H9 (cell line): ENCODE measurements at regions not wholly inside any gene's neighbourhood (a gene's known extent, or its start where the extent isn't known, plus 50 kb on each side); places are given as distances from the start of the nearest gene placed in this dataset.

Source experiments
- DNase-seq: peaks from one replicate; pipeline ENCODE4 v3.0.0-alpha.2; 2017
- H2AFZ ChIP-seq: one replicate; pipeline ENCODE4 v1.6.1; 2013; ENCODE audit warnings: mild to moderate bottlenecking, low read length, control low read depth, moderate library complexity
- H2AK5ac ChIP-seq: 2 replicates; pipeline ENCODE4 v1.6.1; 2013; ENCODE audit warnings: low read length, control low read depth, mixed read lengths; ENCODE audit not compliant: insufficient read length
- H2BK120ac ChIP-seq: one replicate; pipeline ENCODE4 v1.6.1; 2013; ENCODE audit warnings: low read depth, mild to moderate bottlenecking, low read length, control low read depth, inconsistent platforms; ENCODE audit not compliant: poor library complexity, severe bottlenecking
- H2BK12ac ChIP-seq: 2 replicates; pipeline ENCODE4 v1.6.1; 2013; ENCODE audit warnings: low read length, control low read depth, mixed read lengths, low read depth; ENCODE audit not compliant: insufficient read length
- H2BK15ac ChIP-seq: 2 replicates; pipeline ENCODE4 v1.6.1; 2013; ENCODE audit warnings: low read depth, low read length, control low read depth
- H2BK20ac ChIP-seq: one replicate; pipeline ENCODE4 v1.6.1; 2013; ENCODE audit warnings: low read depth, mild to moderate bottlenecking, low read length, control low read depth, inconsistent platforms; ENCODE audit not compliant: poor library complexity, severe bottlenecking
- H2BK5ac ChIP-seq: 2 replicates; pipeline ENCODE4 v1.6.1; 2013; ENCODE audit warnings: low read length, control low read depth, mixed read lengths; ENCODE audit not compliant: insufficient read length
- H3K14ac ChIP-seq: 2 replicates; pipeline ENCODE4 v1.6.1; 2013; ENCODE audit warnings: low read length, control low read depth; ENCODE audit not compliant: insufficient read depth
- H3K18ac ChIP-seq: 2 replicates; pipeline ENCODE4 v1.6.1; 2013; ENCODE audit warnings: low read depth, mild to moderate bottlenecking, mixed read lengths, low read length, control low read depth; ENCODE audit not compliant: insufficient read length
- H3K23ac ChIP-seq: 2 replicates; pipeline ENCODE4 v1.6.1; 2013; ENCODE audit warnings: low read length, control low read depth, mixed read lengths, low read depth; ENCODE audit not compliant: insufficient read length
- H3K23me2 ChIP-seq: 2 replicates; pipeline ENCODE4 v1.6.1; 2013; ENCODE audit warnings: low read depth, mild to moderate bottlenecking, mixed read lengths, low read length, control low read depth; ENCODE audit not compliant: insufficient read length, poor library complexity, severe bottlenecking
- H3K27ac ChIP-seq: 2 replicates; pipeline ENCODE4 v1.5.1; 2013; ENCODE audit warnings: low read length, control low read depth, mixed read lengths, low read depth; ENCODE audit not compliant: insufficient read length
- H3K27me3 ChIP-seq: 2 replicates; pipeline ENCODE4 v1.6.1; 2013; ENCODE audit warnings: low read length, control low read depth, inconsistent platforms; ENCODE audit not compliant: insufficient read depth
- H3K4ac ChIP-seq: 2 replicates; pipeline ENCODE4 v1.6.1; 2013; ENCODE audit warnings: low read depth, mild to moderate bottlenecking, control low read depth, inconsistent platforms, low read length, moderate library complexity
- H3K4me1 ChIP-seq: 2 replicates; pipeline ENCODE4 v1.6.1; 2013; ENCODE audit warnings: low read length, control low read depth, inconsistent platforms; ENCODE audit not compliant: insufficient read depth
- H3K4me2 ChIP-seq: 2 replicates; pipeline ENCODE4 v1.6.1; 2013; ENCODE audit warnings: low read length, control low read depth, mixed read lengths; ENCODE audit not compliant: insufficient read length, insufficient read depth
- H3K56ac ChIP-seq: 2 replicates; pipeline ENCODE4 v1.6.1; 2013; ENCODE audit warnings: low read depth, mild to moderate bottlenecking, mixed read lengths, low read length, control low read depth; ENCODE audit not compliant: insufficient read length
- H3K79me1 ChIP-seq: 2 replicates; pipeline ENCODE4 v1.6.1; 2013; ENCODE audit warnings: low read depth, mild to moderate bottlenecking, moderate library complexity, low read length, control low read depth, inconsistent platforms; ENCODE audit not compliant: insufficient read depth, poor library complexity, severe bottlenecking
- H3K79me2 ChIP-seq: 2 replicates; pipeline ENCODE4 v1.6.1; 2013; ENCODE audit warnings: low read length, control low read depth, inconsistent platforms; ENCODE audit not compliant: insufficient read depth
- H3K9ac ChIP-seq: 2 replicates; pipeline ENCODE4 v1.6.1; 2013; ENCODE audit warnings: low read length, control low read depth, mixed read lengths; ENCODE audit not compliant: insufficient read length; ENCODE audit errors: extremely low read depth
- H3K9me3 ChIP-seq: one replicate; pipeline ENCODE4 v1.6.1; 2013; ENCODE audit warnings: low read depth, low read length, inconsistent platforms; ENCODE audit not compliant: control insufficient read depth
- H3T11ph ChIP-seq: one replicate; pipeline ENCODE4 v1.6.1; 2013; ENCODE audit warnings: mild to moderate bottlenecking, low read length, control low read depth, inconsistent platforms
- H4K20me1 ChIP-seq: one replicate; pipeline ENCODE4 v1.6.1; 2013; ENCODE audit not compliant: control insufficient read depth, insufficient read length, insufficient read depth
- H4K5ac ChIP-seq: 2 replicates; pipeline ENCODE4 v1.6.1; 2013; ENCODE audit warnings: low read depth, mild to moderate bottlenecking, mixed read lengths, low read length, control low read depth; ENCODE audit not compliant: insufficient read length
- H4K8ac ChIP-seq: replicated peaks from 2 replicates; pipeline ENCODE4 v1.6.1; 2013; ENCODE audit warnings: low read length, control low read depth, mixed read lengths, low read depth; ENCODE audit not compliant: insufficient read length
- H4K91ac ChIP-seq: 2 replicates; pipeline ENCODE4 v1.6.1; 2013; ENCODE audit warnings: low read depth, mild to moderate bottlenecking, moderate library complexity, mixed read lengths, low read length, control low read depth; ENCODE audit not compliant: insufficient read length
- H3K27ac Mint-ChIP-seq, 3 experiments: 2 replicates in 2 of 3; 3 replicates in 1 of 3; pipeline ENCODE4 v1.8.0; 2020 to 2021; ENCODE audit warnings: mixed read lengths in 3 of 3, mild to moderate bottlenecking in 1 of 3, moderate library complexity in 1 of 3
- H3K27me3 Mint-ChIP-seq: 2 replicates; pipeline ENCODE4 v1.8.0; 2021; ENCODE audit warnings: low read depth, mild to moderate bottlenecking, moderate library complexity, mixed read lengths
- H3K36me3 Mint-ChIP-seq, 3 experiments: 2 replicates in 2 of 3; 3 replicates in 1 of 3; pipeline ENCODE4 v1.8.0; 2020 to 2021; ENCODE audit warnings: low read depth in 3 of 3, mixed read lengths in 3 of 3; ENCODE audit not compliant: insufficient read depth in 1 of 3
- H3K4me1 Mint-ChIP-seq, 2 experiments: 2 replicates each; pipeline ENCODE4 v1.8.0; 2020; ENCODE audit warnings: mixed read lengths in 2 of 2
- H3K4me3 Mint-ChIP-seq, 2 experiments: 2 replicates in 1 of 2; 3 replicates in 1 of 2; pipeline ENCODE4 v1.8.0; 2020 to 2021; ENCODE audit warnings: mild to moderate bottlenecking in 2 of 2, mixed read lengths in 2 of 2, moderate library complexity in 1 of 2
- H3K9me3 Mint-ChIP-seq, 2 experiments: 2 replicates in 1 of 2; 3 replicates in 1 of 2; pipeline ENCODE4 v1.8.0; 2020; ENCODE audit warnings: mild to moderate bottlenecking in 2 of 2, mixed read lengths in 2 of 2, moderate library complexity in 1 of 2
- CTCF ChIP-seq: fragments of 200-600 bp; sonication (generic); conservative IDR thresholded peaks from 3 replicates; pipeline ENCODE4 v1.8.0; 2021; ENCODE audit warnings: antibody characterized with exemption, mild to moderate bottlenecking
- WGBS: extraction: QIAGEN DNeasy Blood & Tissue Kit; methylation state at CpG from one replicate; pipeline ENCODE4 v1.1.7; 2013; ENCODE audit warnings: missing lambda C conversion rate, low lambda C conversion rate, mixed read lengths; ENCODE audit not compliant: insufficient read length; ENCODE audit errors: extremely low coverage; 5-methylcytosine and 5-hydroxymethylcytosine counted together

DNA sequence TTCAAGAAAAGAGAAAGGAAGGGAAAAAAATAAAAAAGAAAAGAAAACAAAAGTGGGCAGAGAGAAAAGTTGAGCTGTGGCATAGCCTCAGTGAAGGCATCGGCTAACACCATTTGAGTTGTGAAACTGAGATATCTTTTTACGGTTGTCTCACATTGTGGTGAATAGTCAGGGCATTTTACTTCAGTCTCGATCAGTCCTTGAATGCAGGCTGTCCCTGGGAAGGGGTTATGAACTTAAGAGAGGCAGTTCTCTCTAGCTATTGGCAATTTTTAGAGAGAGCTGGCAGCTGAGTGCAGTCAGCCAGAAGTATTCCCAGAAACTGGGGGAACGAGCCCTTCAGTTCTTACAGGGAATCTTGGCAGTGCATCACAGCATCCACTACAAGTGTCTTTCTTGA lies 93.5 kb upstream of the SLC6A14 start:
- Histone ChIP-seq H2AFZ (no peak overlapping the region), H3K79me1 (no peaks in the 10 kb centered on the region), H2BK20ac (no peak overlapping the region), H2BK5ac (no peak overlapping the region), H3K14ac (no peak overlapping the region), H3K18ac (no peak overlapping the region), H2BK120ac (no peak overlapping the region), H3K27me3 (no peaks in the 10 kb centered on the region), H3K9ac (no peak overlapping the region), H4K5ac (no peak overlapping the region), H3K27ac (no peak overlapping the region), H3K23me2 (no peaks in the 10 kb centered on the region), H4K91ac (no peak overlapping the region), H4K20me1 (no peaks in the 10 kb centered on the region), H3K4ac (no peak overlapping the region), H4K8ac (no peak overlapping the region), H3K4me2 (no peak overlapping the region), H2BK12ac (no peak overlapping the region), H3K4me1 (no peaks in the 10 kb centered on the region), H3K9me3 (no peaks in the 10 kb centered on the region), H3K79me2 (no peaks in the 10 kb centered on the region), H3T11ph (no peak overlapping the region), H2AK5ac (no peak overlapping the region), H3K56ac (no peak overlapping the region), H2BK15ac (no peak overlapping the region), H3K23ac (no peak overlapping the region)
- Mint-ChIP-seq H3K27ac (no peak overlapping the region), H3K4me1 (no peaks in the 10 kb centered on the region), H3K36me3 (no peaks in the 10 kb centered on the region; a peak in 1 of 7 replicates), H3K9me3 (peaks cover 0 to 11% of the 10 kb centered on the region in 2 experiments; a peak in 2 of 5 replicates), H3K27me3 (peaks cover under 1% of the 10 kb centered on the region), H3K4me3 (no peak overlapping the region)
- DNase-seq = no peak
- no peak for TF ChIP-seq CTCF
- no CpG with 5 or more reads among the region's 4 CpGs for WGBS
